MCF 10A (cell line): ENCODE measurements at regions not wholly inside any gene's neighbourhood (a gene's known extent, or its start where the extent isn't known, plus 50 kb on each side); places are given as distances from the start of the nearest gene placed in this dataset.
"Not testable (repeated sequence)": the region's sequence is repeated elsewhere in the genome, so short reads cannot be mapped to it uniquely, and the experiment has no call there.

Experiments
- BruUV-seq: library from RNA; stranded (reverse); fragments of 400-500 nt; replicated peaks from 2 replicates; lab custom pipeline; 2021; lab: Mats Ljungman, UMichigan
- CTCF ChIA-PET: fragments of 300-600 bp; sonication (Branson Sonifier 250); formaldehyde crosslinking; extraction: SDS; loops from one replicate; lab custom pipeline; 2021; ENCODE audit warnings: antibody characterized with exemption, inconsistent platforms; lab: Yijun Ruan, JAX
- POLR2A ChIA-PET: fragments of 300-600, 350-650 bp; sonication (Branson Sonifier 250); formaldehyde crosslinking; extraction: SDS; loops from one replicate; lab custom pipeline; 2020; ENCODE audit warnings: antibody characterized with exemption, inconsistent platforms; lab: Yijun Ruan, JAX
- DNase-seq: peaks from one replicate; pipeline ENCODE4 v3.0.0-alpha.2; 2018; ENCODE audit not compliant: unreplicated experiment
- H3K27ac Mint-ChIP-seq: one replicate; pipeline ENCODE4 v1.8.0; 2022; ENCODE audit warnings: mild to moderate bottlenecking, low read depth, mixed read lengths; ENCODE audit not compliant: unreplicated experiment
- H3K27me3 Mint-ChIP-seq: one replicate; pipeline ENCODE4 v1.8.0; 2022; ENCODE audit warnings: mixed read lengths; ENCODE audit not compliant: insufficient read depth, unreplicated experiment
- H3K36me3 Mint-ChIP-seq: one replicate; pipeline ENCODE4 v1.8.0; 2022; ENCODE audit warnings: mild to moderate bottlenecking, moderate library complexity, mixed read lengths; ENCODE audit not compliant: insufficient read depth, unreplicated experiment
- H3K4me1 Mint-ChIP-seq: one replicate; pipeline ENCODE4 v1.8.0; 2022; ENCODE audit warnings: mixed read lengths; ENCODE audit not compliant: insufficient read depth, unreplicated experiment
- H3K4me3 Mint-ChIP-seq: one replicate; pipeline ENCODE4 v1.8.0; 2022; ENCODE audit warnings: mild to moderate bottlenecking, moderate library complexity, mixed read lengths; ENCODE audit not compliant: unreplicated experiment
- H3K9me3 Mint-ChIP-seq: one replicate; pipeline ENCODE4 v1.8.0; 2022; ENCODE audit warnings: mixed read lengths; ENCODE audit not compliant: unreplicated experiment
- intact Hi-C: fragments of 100-400 bp; cut with micrococcal nuclease; formaldehyde crosslinking; loops from 2 replicates; pipeline ENCODE4 v1.14.1; 2022
- TF ChIP-seq, protein P1 (sequence below): fragments of 200-600 bp; IDR thresholded peaks from one replicate; pipeline ENCODE4 v1.8.0; 2022; ENCODE audit warnings: antibody characterized with exemption, mild to moderate bottlenecking; ENCODE audit not compliant: unreplicated experiment

DNA sequence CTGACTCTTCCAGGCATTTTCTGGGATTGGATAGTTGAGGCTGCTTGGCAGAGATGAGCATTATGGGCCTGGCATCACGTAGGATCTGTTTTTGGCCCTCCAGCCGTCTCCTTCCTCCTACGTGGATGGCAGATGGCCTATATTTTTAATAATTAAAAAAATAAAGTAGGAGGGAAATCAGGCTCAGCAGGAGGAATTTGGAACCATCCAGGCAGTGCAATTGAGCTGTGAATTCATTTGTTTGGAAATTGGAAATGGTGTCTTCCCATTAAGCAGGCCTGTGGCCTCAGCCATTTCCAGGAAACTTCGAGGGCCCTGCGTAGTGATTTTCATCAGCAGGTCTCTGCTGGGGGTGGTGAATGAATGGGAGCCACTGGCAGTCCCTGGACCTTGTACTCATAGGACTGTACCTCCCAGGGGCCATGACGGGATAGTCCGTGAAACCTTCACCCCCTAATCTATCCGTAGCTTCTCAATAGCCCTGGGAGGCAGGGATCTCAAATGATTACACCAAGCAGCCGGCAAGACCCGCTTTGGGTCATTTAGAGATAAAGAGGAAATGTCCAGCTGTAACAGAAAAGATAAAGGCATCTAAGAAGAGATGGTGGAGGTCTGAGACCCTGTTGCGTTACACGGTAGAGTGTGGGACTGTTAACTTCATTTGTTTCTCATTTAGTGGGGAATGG, 73.1 kb upstream of the TNP1 start:
- CTCF ChIA-PET: interaction anchor here (1.3 kb wide), 1 partner anchor 37 kb away, joined by 3 read pairs; no protein-coding TSS in a partner anchor
- Mint-ChIP-seq H3K4me1 (no peaks in the 10 kb centered on the region), H3K9me3 (no peaks in the 10 kb centered on the region), H3K27ac (no peak overlapping the region), H3K27me3 (no peaks in the 10 kb centered on the region), H3K4me3 (no peak overlapping the region), H3K36me3 (no peaks in the 10 kb centered on the region)
- POLR2A ChIA-PET: no interaction called here
- TF ChIP-seq, protein P1, sequence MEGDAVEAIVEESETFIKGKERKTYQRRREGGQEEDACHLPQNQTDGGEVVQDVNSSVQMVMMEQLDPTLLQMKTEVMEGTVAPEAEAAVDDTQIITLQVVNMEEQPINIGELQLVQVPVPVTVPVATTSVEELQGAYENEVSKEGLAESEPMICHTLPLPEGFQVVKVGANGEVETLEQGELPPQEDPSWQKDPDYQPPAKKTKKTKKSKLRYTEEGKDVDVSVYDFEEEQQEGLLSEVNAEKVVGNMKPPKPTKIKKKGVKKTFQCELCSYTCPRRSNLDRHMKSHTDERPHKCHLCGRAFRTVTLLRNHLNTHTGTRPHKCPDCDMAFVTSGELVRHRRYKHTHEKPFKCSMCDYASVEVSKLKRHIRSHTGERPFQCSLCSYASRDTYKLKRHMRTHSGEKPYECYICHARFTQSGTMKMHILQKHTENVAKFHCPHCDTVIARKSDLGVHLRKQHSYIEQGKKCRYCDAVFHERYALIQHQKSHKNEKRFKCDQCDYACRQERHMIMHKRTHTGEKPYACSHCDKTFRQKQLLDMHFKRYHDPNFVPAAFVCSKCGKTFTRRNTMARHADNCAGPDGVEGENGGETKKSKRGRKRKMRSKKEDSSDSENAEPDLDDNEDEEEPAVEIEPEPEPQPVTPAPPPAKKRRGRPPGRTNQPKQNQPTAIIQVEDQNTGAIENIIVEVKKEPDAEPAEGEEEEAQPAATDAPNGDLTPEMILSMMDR: no peak
- no peak for DNase-seq
- intact Hi-C loops: no loop called here
- BruUV-seq: no TSS peak

GRCh38 chr2:216932113-216932862, 72.4 kb upstream of the TNP1 start:
- intact Hi-C loops: no loop called here
- Mint-ChIP-seq H3K4me1 (no peaks in the 10 kb centered on the region), H3K27me3 (no peaks in the 10 kb centered on the region), H3K36me3 (no peaks in the 10 kb centered on the region), H3K27ac (no peak overlapping the region), H3K4me3 (no peak overlapping the region), H3K9me3 (no peaks in the 10 kb centered on the region)
- TF ChIP-seq, protein P1: no peak
- TSS peak; percentile 37 for BruUV-seq
- no peak for DNase-seq
- ChIA-PET CTCF (interaction anchor here (1.3 kb wide), 1 partner anchor 38 kb away, joined by 3 read pairs; no protein-coding TSS in a partner anchor), POLR2A (interaction anchor here (0.7 kb wide), 1 partner anchor 61 kb away, joined by 3 read pairs; no protein-coding TSS in a partner anchor)

DNA sequence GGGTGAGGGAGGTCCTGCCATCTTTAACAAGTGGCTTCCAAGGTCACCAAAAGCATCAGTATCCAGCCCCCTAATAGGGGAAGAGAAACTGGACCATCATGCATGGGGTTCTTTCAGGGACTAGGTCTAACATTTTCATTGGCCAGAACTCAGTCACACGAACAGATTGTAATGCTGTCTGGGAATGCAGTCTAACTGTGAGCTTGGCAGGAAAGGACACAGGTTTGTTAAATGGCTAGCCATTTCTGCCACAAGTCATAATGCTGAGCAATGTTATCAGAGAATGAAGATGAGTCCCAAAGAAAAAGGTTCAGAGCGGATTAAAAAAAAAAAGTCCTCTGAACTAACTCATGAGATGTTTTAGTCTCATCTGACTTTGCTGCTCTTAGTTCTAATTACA, 70.9 kb upstream of the TNP1 start:
- ChIA-PET CTCF (interaction anchor here (0.7 kb wide), 1 partner anchor 145 kb away, joined by 3 read pairs; no protein-coding TSS in a partner anchor), POLR2A (no interaction called here)
- intact Hi-C loops: no loop called here
- Mint-ChIP-seq H3K9me3 (no peaks in the 10 kb centered on the region), H3K27ac (no peak overlapping the region), H3K27me3 (no peaks in the 10 kb centered on the region), H3K4me3 (no peak overlapping the region), H3K4me1 (no peaks in the 10 kb centered on the region), H3K36me3 (no peaks in the 10 kb centered on the region)
- DNase-seq: no peak
- TF ChIP-seq, protein P1: no peak
- no TSS peak for BruUV-seq

DNA sequence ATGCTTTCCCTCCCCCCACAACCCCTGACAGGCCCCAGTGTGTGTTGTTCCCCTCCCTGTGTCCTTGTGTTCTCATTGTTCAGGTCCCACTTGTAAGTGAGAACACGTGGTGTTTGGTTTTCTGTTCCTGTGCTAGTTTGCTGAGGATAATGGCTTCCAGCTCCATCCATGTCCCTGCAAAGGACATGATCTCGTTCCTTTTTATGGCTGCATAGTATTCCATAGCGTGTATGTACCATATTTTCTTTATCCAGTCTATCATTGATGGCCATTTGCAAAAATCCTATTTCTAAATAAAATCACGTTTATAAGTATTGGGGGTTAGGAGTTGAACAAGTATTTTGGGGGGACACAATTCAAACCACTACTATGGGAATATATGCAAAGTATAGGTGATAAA, 69.5 kb upstream of the TNP1 start:
- H3K36me3 Mint-ChIP-seq, intact Hi-C loops, POLR2A ChIA-PET, H3K4me3 Mint-ChIP-seq, BruUV-seq, H3K4me1 Mint-ChIP-seq, H3K27me3 Mint-ChIP-seq, DNase-seq, H3K27ac Mint-ChIP-seq, CTCF ChIA-PET, H3K9me3 Mint-ChIP-seq: not testable (repeated sequence)
